Thyroid gland (tissue), 4 donors: ENCODE measurements at regions not wholly inside any gene's neighbourhood (a gene's known extent, or its start where the extent isn't known, plus 50 kb on each side); places are given as distances from the start of the nearest gene placed in this dataset.

ENCODE experiments used
- POLR2A ChIP-seq, 2 donors: fragments of 450-650 bp; IDR thresholded peaks; one replicate each; pipeline ENCODE4 v1.6.1; 2017; ENCODE audit warnings: antibody characterized with exemption in 2 of 2, mild to moderate bottlenecking in 2 of 2, moderate library complexity in 1 of 2
- TF ChIP-seq, protein P1 (sequence below), 6 experiments: fragments of 200-600 bp in 3 of 6; fragments of 450-650 bp in 3 of 6; sonication (generic) in 3 of 6; IDR thresholded peaks; one replicate each; pipeline ENCODE4 v1.5.1; 2016 to 2019; ENCODE audit warnings: antibody characterized with exemption in 6 of 6, mild to moderate bottlenecking in 2 of 6, inconsistent platforms in 1 of 6, moderate library complexity in 1 of 6

GRCh38 chr11:109818290-109818689, 274.9 kb upstream of the ZC3H12C start:
- TF ChIP-seq, protein P1, sequence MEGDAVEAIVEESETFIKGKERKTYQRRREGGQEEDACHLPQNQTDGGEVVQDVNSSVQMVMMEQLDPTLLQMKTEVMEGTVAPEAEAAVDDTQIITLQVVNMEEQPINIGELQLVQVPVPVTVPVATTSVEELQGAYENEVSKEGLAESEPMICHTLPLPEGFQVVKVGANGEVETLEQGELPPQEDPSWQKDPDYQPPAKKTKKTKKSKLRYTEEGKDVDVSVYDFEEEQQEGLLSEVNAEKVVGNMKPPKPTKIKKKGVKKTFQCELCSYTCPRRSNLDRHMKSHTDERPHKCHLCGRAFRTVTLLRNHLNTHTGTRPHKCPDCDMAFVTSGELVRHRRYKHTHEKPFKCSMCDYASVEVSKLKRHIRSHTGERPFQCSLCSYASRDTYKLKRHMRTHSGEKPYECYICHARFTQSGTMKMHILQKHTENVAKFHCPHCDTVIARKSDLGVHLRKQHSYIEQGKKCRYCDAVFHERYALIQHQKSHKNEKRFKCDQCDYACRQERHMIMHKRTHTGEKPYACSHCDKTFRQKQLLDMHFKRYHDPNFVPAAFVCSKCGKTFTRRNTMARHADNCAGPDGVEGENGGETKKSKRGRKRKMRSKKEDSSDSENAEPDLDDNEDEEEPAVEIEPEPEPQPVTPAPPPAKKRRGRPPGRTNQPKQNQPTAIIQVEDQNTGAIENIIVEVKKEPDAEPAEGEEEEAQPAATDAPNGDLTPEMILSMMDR (IDR thresholded peaks at IDR 0.05), result no peak
- no peak for TF ChIP-seq POLR2A (IDR thresholded peaks at IDR 0.05)
